KMS-11 (cell line): ENCODE measurements at regions not wholly inside any gene's neighbourhood (a gene's known extent, or its start where the extent isn't known, plus 50 kb on each side); places are given as distances from the start of the nearest gene placed in this dataset.
A peak's percentile ranks its signal among the peaks of the same experiment; 100 is the strongest.

Experiments used
- H2AFZ ChIP-seq: fragments of 200-600 bp; sonication (generic); 2 replicates; pipeline ENCODE4 v1.6.1; 2016; ENCODE audit warnings: antibody characterized with exemption, mixed run types, low read depth
- H3K27ac ChIP-seq: fragments of 200-600 bp; sonication (generic); 2 replicates; pipeline ENCODE4 v1.6.1; 2016; ENCODE audit warnings: mild to moderate bottlenecking, mixed run types
- H3K27me3 ChIP-seq: fragments of 200-600 bp; sonication (generic); 2 replicates; pipeline ENCODE4 v1.6.1; 2017; ENCODE audit warnings: mild to moderate bottlenecking, low read depth, mixed run types, moderate library complexity; ENCODE audit not compliant: insufficient read depth
- H3K36me3 ChIP-seq: fragments of 200-600 bp; sonication (generic); 2 replicates; pipeline ENCODE4 v1.6.1; 2017; ENCODE audit warnings: mild to moderate bottlenecking, mixed run types; ENCODE audit not compliant: insufficient read depth
- H3K4me1 ChIP-seq: fragments of 200-600 bp; sonication (generic); 2 replicates; pipeline ENCODE4 v1.6.1; 2016; ENCODE audit warnings: mild to moderate bottlenecking, low read depth, mixed run types; ENCODE audit not compliant: poor library complexity, severe bottlenecking
- H3K4me2 ChIP-seq: fragments of 200-600 bp; sonication (generic); 2 replicates; pipeline ENCODE4 v1.7.0; 2016; ENCODE audit warnings: mild to moderate bottlenecking, mixed run types
- H3K4me3 ChIP-seq: fragments of 200-600 bp; sonication (generic); IDR thresholded peaks from 2 replicates; pipeline ENCODE4 v1.6.1; 2017; ENCODE audit warnings: low read depth, low read length, mixed read lengths; ENCODE audit not compliant: insufficient read depth
- H3K79me2 ChIP-seq: fragments of 200-600 bp; sonication (generic); 2 replicates; pipeline ENCODE4 v1.6.1; 2016; ENCODE audit warnings: low read depth, mixed run types; ENCODE audit not compliant: insufficient read depth
- H3K9ac ChIP-seq: fragments of 200-600 bp; sonication (generic); 2 replicates; pipeline ENCODE4 v1.6.1; 2016; ENCODE audit warnings: mild to moderate bottlenecking, mixed run types
- H4K20me1 ChIP-seq: fragments of 200-600 bp; sonication (generic); 2 replicates; pipeline ENCODE4 v1.6.1; 2016; ENCODE audit warnings: mild to moderate bottlenecking, mixed run types; ENCODE audit not compliant: insufficient read depth
- TF ChIP-seq, protein P1 (sequence below): fragments of 200-600 bp; sonication (generic); conservative IDR thresholded peaks from 2 replicates; pipeline ENCODE4 v1.6.1; 2017; ENCODE audit warnings: low read depth, mild to moderate bottlenecking, antibody characterized with exemption, low read length, moderate library complexity, mixed read lengths

DNA sequence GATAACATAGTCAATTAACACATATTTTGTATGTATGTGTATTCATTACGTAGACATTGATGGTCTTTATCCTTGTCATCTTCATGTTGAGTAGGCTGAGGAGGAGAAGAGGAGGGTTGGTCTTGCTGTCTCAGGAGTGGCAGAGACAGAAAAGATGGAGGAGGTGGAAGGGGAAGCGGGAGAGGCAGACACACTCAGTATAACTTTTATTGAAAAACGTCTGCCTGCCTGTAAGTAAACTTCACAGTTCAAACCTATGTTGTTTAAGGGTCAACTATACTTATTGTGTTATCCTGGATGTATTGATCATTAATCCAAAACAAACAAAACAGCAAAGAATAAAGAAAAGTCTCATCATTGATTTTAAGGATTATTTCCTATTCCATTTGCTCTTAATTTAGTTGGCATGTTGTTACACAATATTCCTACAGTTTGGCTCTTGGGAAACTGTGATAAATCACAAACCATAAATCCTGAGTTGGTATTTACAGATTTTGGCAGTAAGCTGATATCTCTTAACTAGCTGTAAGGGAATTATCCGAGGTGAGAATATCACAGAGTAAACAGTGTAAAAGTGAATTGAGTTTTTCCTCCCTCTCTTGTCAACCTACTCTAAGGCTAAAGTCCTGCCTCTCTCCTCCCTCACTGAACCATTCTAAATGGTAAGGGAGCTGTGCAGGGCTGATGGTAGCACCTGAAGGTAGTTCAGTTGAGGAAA, 487.2 kb downstream of the SPATA31D1 start:
- Histone ChIP-seq H3K27me3 (no peaks in the 10 kb centered on the region), H3K9ac (no peak overlapping the region), H4K20me1 (no peaks in the 10 kb centered on the region), H3K36me3 (no peaks in the 10 kb centered on the region), H3K79me2 (no peaks in the 10 kb centered on the region), H3K4me2 (no peak overlapping the region), H3K4me1 (no peaks in the 10 kb centered on the region), H3K4me3 (no peak overlapping the region), H3K27ac (no peak overlapping the region), H2AFZ (no peak overlapping the region)
- TF ChIP-seq, protein P1, sequence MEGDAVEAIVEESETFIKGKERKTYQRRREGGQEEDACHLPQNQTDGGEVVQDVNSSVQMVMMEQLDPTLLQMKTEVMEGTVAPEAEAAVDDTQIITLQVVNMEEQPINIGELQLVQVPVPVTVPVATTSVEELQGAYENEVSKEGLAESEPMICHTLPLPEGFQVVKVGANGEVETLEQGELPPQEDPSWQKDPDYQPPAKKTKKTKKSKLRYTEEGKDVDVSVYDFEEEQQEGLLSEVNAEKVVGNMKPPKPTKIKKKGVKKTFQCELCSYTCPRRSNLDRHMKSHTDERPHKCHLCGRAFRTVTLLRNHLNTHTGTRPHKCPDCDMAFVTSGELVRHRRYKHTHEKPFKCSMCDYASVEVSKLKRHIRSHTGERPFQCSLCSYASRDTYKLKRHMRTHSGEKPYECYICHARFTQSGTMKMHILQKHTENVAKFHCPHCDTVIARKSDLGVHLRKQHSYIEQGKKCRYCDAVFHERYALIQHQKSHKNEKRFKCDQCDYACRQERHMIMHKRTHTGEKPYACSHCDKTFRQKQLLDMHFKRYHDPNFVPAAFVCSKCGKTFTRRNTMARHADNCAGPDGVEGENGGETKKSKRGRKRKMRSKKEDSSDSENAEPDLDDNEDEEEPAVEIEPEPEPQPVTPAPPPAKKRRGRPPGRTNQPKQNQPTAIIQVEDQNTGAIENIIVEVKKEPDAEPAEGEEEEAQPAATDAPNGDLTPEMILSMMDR: no peak

DNA sequence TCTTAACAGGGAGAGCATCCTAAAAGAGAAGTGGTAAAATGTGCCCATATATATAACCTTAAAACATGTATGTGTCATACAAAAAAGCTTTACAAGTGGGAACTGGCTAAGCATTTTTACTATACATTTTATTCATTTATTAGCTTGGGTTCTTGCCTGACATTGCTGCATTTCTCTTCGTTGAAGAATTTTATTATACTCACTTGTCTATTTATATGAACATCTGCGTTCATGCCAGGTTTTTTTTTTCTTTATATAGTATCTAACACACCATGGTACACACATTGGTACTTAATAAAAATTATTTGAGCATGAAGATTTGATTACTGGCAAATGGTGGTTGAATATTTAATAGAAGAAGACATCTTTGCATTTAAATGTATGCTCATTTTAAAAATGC, 492.3 kb downstream of the SPATA31D1 start:
- H3K27ac ChIP-seq: no peak overlapping the region

DNA sequence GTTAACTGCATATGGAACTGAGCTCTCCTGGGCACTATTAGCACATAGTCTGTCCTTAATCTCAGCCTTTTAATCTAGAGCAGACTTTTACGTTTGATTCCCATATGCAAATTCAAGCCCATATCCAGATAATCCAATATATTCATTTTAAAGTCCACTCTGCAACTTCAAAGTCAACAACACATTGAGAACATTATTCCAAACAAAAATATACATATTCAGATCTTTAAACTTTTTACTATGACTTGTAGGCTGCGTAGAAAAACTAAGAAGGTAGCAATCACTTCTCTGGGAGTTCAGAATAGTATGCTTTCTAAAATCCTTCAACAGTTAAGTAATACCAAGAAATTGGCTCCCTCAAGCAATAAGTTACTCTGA, 499.4 kb downstream of the SPATA31D1 start:
- Histone ChIP-seq H3K4me1 (peaks cover 43% of the 10 kb centered on the region), H3K79me2 (no peaks in the 10 kb centered on the region), H3K36me3 (no peaks in the 10 kb centered on the region), H3K4me3 (no peak overlapping the region), H4K20me1 (no peaks in the 10 kb centered on the region), H2AFZ (no peak overlapping the region), H3K4me2 (no peak overlapping the region; the same call in 1 of the 2 replicates), H3K27ac (no peak overlapping the region), H3K27me3 (no peaks in the 10 kb centered on the region), H3K9ac (no peak overlapping the region)
- TF ChIP-seq, protein P1: no peak

More for the DNA sequence above, 492.3 kb downstream of the SPATA31D1 start:
- no peaks in the 10 kb centered on the region for H3K27me3 ChIP-seq
- no peak overlapping the region for H2AFZ ChIP-seq
- TF ChIP-seq, protein P1: no peak
- no peaks in the 10 kb centered on the region for H4K20me1 ChIP-seq
- H3K79me2 ChIP-seq: no peaks in the 10 kb centered on the region
- no peaks in the 10 kb centered on the region for H3K36me3 ChIP-seq
- H3K4me2 ChIP-seq: no peak overlapping the region
- H3K4me1 ChIP-seq: no peaks in the 10 kb centered on the region
- H3K9ac ChIP-seq: no peak overlapping the region
- no peak overlapping the region for H3K4me3 ChIP-seq

DNA sequence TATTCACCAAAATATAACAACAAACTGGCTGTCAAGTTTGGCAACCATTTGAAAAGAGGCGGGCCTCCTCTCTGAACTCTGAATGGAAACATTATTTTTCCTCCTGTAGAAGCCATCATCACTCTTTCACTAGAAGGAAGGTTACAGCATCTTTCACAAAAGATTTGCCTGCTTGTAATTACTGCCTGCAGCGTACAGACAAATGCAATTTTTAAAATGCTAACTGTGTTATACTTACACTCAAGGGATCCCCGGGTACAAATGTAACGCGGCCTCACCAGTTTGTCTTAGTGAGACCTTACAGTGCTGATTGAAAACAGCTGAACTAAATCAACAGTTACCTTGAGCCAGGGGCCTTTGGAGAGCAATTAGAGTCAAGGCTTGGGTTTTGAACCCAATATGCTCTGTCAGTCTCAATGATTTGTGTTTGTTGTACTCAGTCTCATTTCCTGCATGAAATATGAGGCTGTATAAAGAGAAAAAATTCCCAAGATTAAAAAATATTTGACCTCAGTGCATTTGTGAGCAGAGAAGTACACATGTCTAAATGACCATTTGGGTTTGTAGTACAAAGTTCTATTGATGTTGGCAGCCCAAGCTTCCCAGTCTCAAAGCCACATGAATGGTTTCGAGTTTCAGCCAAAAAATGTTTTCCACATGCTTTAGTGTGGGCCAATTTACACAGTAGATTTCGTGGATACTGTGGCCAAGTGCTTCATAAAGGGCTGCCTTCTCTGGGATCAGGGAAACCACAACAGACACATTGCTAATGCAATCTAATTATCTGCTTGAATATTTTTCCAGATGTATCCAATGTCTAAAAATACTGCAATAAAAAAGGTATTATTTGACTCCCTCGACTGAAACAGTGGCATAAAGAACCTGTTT, 500.0 kb downstream of the SPATA31D1 start:
- no peak overlapping the region for H3K4me3 ChIP-seq
- H3K36me3 ChIP-seq: no peaks in the 10 kb centered on the region
- TF ChIP-seq, protein P1: no peak
- no peaks in the 10 kb centered on the region for H4K20me1 ChIP-seq
- no peaks in the 10 kb centered on the region for H3K79me2 ChIP-seq
- no peaks in the 10 kb centered on the region for H3K27me3 ChIP-seq
- H2AFZ ChIP-seq: no peak overlapping the region
- peak overlapping the region; percentile 8; the same call in 1 of the 2 replicates for H3K27ac ChIP-seq
- H3K4me1 ChIP-seq: peaks cover 44% of the 10 kb centered on the region
- H3K9ac ChIP-seq: no peak overlapping the region
- peak overlapping the region; percentile 29 for H3K4me2 ChIP-seq
